H9 (cell line): ENCODE measurements at regions not wholly inside any gene's neighbourhood (a gene's known extent, or its start where the extent isn't known, plus 50 kb on each side); places are given as distances from the start of the nearest gene placed in this dataset.

Experiments used
- DNase-seq: peaks from one replicate; pipeline ENCODE4 v3.0.0-alpha.2; 2017
- H2AFZ ChIP-seq: one replicate; pipeline ENCODE4 v1.6.1; 2013; ENCODE audit warnings: mild to moderate bottlenecking, low read length, control low read depth, moderate library complexity
- H2AK5ac ChIP-seq: 2 replicates; pipeline ENCODE4 v1.6.1; 2013; ENCODE audit warnings: low read length, control low read depth, mixed read lengths; ENCODE audit not compliant: insufficient read length
- H2BK120ac ChIP-seq: one replicate; pipeline ENCODE4 v1.6.1; 2013; ENCODE audit warnings: low read depth, mild to moderate bottlenecking, low read length, control low read depth, inconsistent platforms; ENCODE audit not compliant: poor library complexity, severe bottlenecking
- H2BK12ac ChIP-seq: 2 replicates; pipeline ENCODE4 v1.6.1; 2013; ENCODE audit warnings: low read length, control low read depth, mixed read lengths, low read depth; ENCODE audit not compliant: insufficient read length
- H2BK15ac ChIP-seq: 2 replicates; pipeline ENCODE4 v1.6.1; 2013; ENCODE audit warnings: low read depth, low read length, control low read depth
- H2BK20ac ChIP-seq: one replicate; pipeline ENCODE4 v1.6.1; 2013; ENCODE audit warnings: low read depth, mild to moderate bottlenecking, low read length, control low read depth, inconsistent platforms; ENCODE audit not compliant: poor library complexity, severe bottlenecking
- H2BK5ac ChIP-seq: 2 replicates; pipeline ENCODE4 v1.6.1; 2013; ENCODE audit warnings: low read length, control low read depth, mixed read lengths; ENCODE audit not compliant: insufficient read length
- H3K14ac ChIP-seq: 2 replicates; pipeline ENCODE4 v1.6.1; 2013; ENCODE audit warnings: low read length, control low read depth; ENCODE audit not compliant: insufficient read depth
- H3K18ac ChIP-seq: 2 replicates; pipeline ENCODE4 v1.6.1; 2013; ENCODE audit warnings: low read depth, mild to moderate bottlenecking, mixed read lengths, low read length, control low read depth; ENCODE audit not compliant: insufficient read length
- H3K23ac ChIP-seq: 2 replicates; pipeline ENCODE4 v1.6.1; 2013; ENCODE audit warnings: low read length, control low read depth, mixed read lengths, low read depth; ENCODE audit not compliant: insufficient read length
- H3K23me2 ChIP-seq: 2 replicates; pipeline ENCODE4 v1.6.1; 2013; ENCODE audit warnings: low read depth, mild to moderate bottlenecking, mixed read lengths, low read length, control low read depth; ENCODE audit not compliant: insufficient read length, poor library complexity, severe bottlenecking
- H3K27ac ChIP-seq: 2 replicates; pipeline ENCODE4 v1.5.1; 2013; ENCODE audit warnings: low read length, control low read depth, mixed read lengths, low read depth; ENCODE audit not compliant: insufficient read length
- H3K27me3 ChIP-seq: 2 replicates; pipeline ENCODE4 v1.6.1; 2013; ENCODE audit warnings: low read length, control low read depth, inconsistent platforms; ENCODE audit not compliant: insufficient read depth
- H3K4ac ChIP-seq: 2 replicates; pipeline ENCODE4 v1.6.1; 2013; ENCODE audit warnings: low read depth, mild to moderate bottlenecking, control low read depth, inconsistent platforms, low read length, moderate library complexity
- H3K4me1 ChIP-seq: 2 replicates; pipeline ENCODE4 v1.6.1; 2013; ENCODE audit warnings: low read length, control low read depth, inconsistent platforms; ENCODE audit not compliant: insufficient read depth
- H3K4me2 ChIP-seq: 2 replicates; pipeline ENCODE4 v1.6.1; 2013; ENCODE audit warnings: low read length, control low read depth, mixed read lengths; ENCODE audit not compliant: insufficient read length, insufficient read depth
- H3K56ac ChIP-seq: 2 replicates; pipeline ENCODE4 v1.6.1; 2013; ENCODE audit warnings: low read depth, mild to moderate bottlenecking, mixed read lengths, low read length, control low read depth; ENCODE audit not compliant: insufficient read length
- H3K79me1 ChIP-seq: 2 replicates; pipeline ENCODE4 v1.6.1; 2013; ENCODE audit warnings: low read depth, mild to moderate bottlenecking, moderate library complexity, low read length, control low read depth, inconsistent platforms; ENCODE audit not compliant: insufficient read depth, poor library complexity, severe bottlenecking
- H3K79me2 ChIP-seq: 2 replicates; pipeline ENCODE4 v1.6.1; 2013; ENCODE audit warnings: low read length, control low read depth, inconsistent platforms; ENCODE audit not compliant: insufficient read depth
- H3K9ac ChIP-seq: 2 replicates; pipeline ENCODE4 v1.6.1; 2013; ENCODE audit warnings: low read length, control low read depth, mixed read lengths; ENCODE audit not compliant: insufficient read length; ENCODE audit errors: extremely low read depth
- H3K9me3 ChIP-seq: one replicate; pipeline ENCODE4 v1.6.1; 2013; ENCODE audit warnings: low read depth, low read length, inconsistent platforms; ENCODE audit not compliant: control insufficient read depth
- H3T11ph ChIP-seq: one replicate; pipeline ENCODE4 v1.6.1; 2013; ENCODE audit warnings: mild to moderate bottlenecking, low read length, control low read depth, inconsistent platforms
- H4K20me1 ChIP-seq: one replicate; pipeline ENCODE4 v1.6.1; 2013; ENCODE audit not compliant: control insufficient read depth, insufficient read length, insufficient read depth
- H4K5ac ChIP-seq: 2 replicates; pipeline ENCODE4 v1.6.1; 2013; ENCODE audit warnings: low read depth, mild to moderate bottlenecking, mixed read lengths, low read length, control low read depth; ENCODE audit not compliant: insufficient read length
- H4K8ac ChIP-seq: replicated peaks from 2 replicates; pipeline ENCODE4 v1.6.1; 2013; ENCODE audit warnings: low read length, control low read depth, mixed read lengths, low read depth; ENCODE audit not compliant: insufficient read length
- H4K91ac ChIP-seq: 2 replicates; pipeline ENCODE4 v1.6.1; 2013; ENCODE audit warnings: low read depth, mild to moderate bottlenecking, moderate library complexity, mixed read lengths, low read length, control low read depth; ENCODE audit not compliant: insufficient read length
- H3K27ac Mint-ChIP-seq, 3 experiments: 2 replicates in 2 of 3; 3 replicates in 1 of 3; pipeline ENCODE4 v1.8.0; 2020 to 2021; ENCODE audit warnings: mixed read lengths in 3 of 3, mild to moderate bottlenecking in 1 of 3, moderate library complexity in 1 of 3
- H3K27me3 Mint-ChIP-seq: 2 replicates; pipeline ENCODE4 v1.8.0; 2021; ENCODE audit warnings: low read depth, mild to moderate bottlenecking, moderate library complexity, mixed read lengths
- H3K36me3 Mint-ChIP-seq, 3 experiments: 2 replicates in 2 of 3; 3 replicates in 1 of 3; pipeline ENCODE4 v1.8.0; 2020 to 2021; ENCODE audit warnings: low read depth in 3 of 3, mixed read lengths in 3 of 3; ENCODE audit not compliant: insufficient read depth in 1 of 3
- H3K4me1 Mint-ChIP-seq, 2 experiments: 2 replicates each; pipeline ENCODE4 v1.8.0; 2020; ENCODE audit warnings: mixed read lengths in 2 of 2
- H3K4me3 Mint-ChIP-seq, 2 experiments: 2 replicates in 1 of 2; 3 replicates in 1 of 2; pipeline ENCODE4 v1.8.0; 2020 to 2021; ENCODE audit warnings: mild to moderate bottlenecking in 2 of 2, mixed read lengths in 2 of 2, moderate library complexity in 1 of 2
- H3K9me3 Mint-ChIP-seq, 2 experiments: 2 replicates in 1 of 2; 3 replicates in 1 of 2; pipeline ENCODE4 v1.8.0; 2020; ENCODE audit warnings: mild to moderate bottlenecking in 2 of 2, mixed read lengths in 2 of 2, moderate library complexity in 1 of 2
- CTCF ChIP-seq: fragments of 200-600 bp; sonication (generic); conservative IDR thresholded peaks from 3 replicates; pipeline ENCODE4 v1.8.0; 2021; ENCODE audit warnings: antibody characterized with exemption, mild to moderate bottlenecking
- WGBS: extraction: QIAGEN DNeasy Blood & Tissue Kit; methylation state at CpG from one replicate; pipeline ENCODE4 v1.1.7; 2013; ENCODE audit warnings: missing lambda C conversion rate, low lambda C conversion rate, mixed read lengths; ENCODE audit not compliant: insufficient read length; ENCODE audit errors: extremely low coverage; 5-methylcytosine and 5-hydroxymethylcytosine counted together

- H3K79me1 ChIP-seq: no peaks in the 10 kb centered on the region
- no peak overlapping the region for H3T11ph ChIP-seq
- H3K56ac ChIP-seq: no peak overlapping the region
- no peaks in the 10 kb centered on the region for H3K36me3 Mint-ChIP-seq
- no peak overlapping the region for H3K23ac ChIP-seq
- no peak overlapping the region for H4K91ac ChIP-seq
- no peak overlapping the region for H3K27ac ChIP-seq
- no peak overlapping the region for H2AK5ac ChIP-seq
- H4K8ac ChIP-seq: no peak overlapping the region
- H3K79me2 ChIP-seq: no peaks in the 10 kb centered on the region
- no peak overlapping the region for H3K4me2 ChIP-seq
- H2BK12ac ChIP-seq: no peak overlapping the region
- TF ChIP-seq CTCF: no peak
- no peak overlapping the region; a peak in 2 of 7 replicates for H3K27ac Mint-ChIP-seq
- no peak overlapping the region for H2BK20ac ChIP-seq
- H3K27me3 Mint-ChIP-seq: peaks cover 51% of the 10 kb centered on the region
- H3K4ac ChIP-seq: no peak overlapping the region
- H3K23me2 ChIP-seq: no peaks in the 10 kb centered on the region
- H2BK15ac ChIP-seq: no peak overlapping the region
- no peaks in the 10 kb centered on the region for H3K27me3 ChIP-seq
- H3K4me1 Mint-ChIP-seq: peaks cover 20 to 30% of the 10 kb centered on the region in 2 experiments
- no peaks in the 10 kb centered on the region for H4K20me1 ChIP-seq
- H3K9me3 Mint-ChIP-seq: no peaks in the 10 kb centered on the region
- H3K4me3 Mint-ChIP-seq: no peak overlapping the region
- DNase-seq: no peak
- no peak overlapping the region for H3K14ac ChIP-seq
- WGBS: no CpG with 5 or more reads among the region's 11 CpGs
- H4K5ac ChIP-seq: no peak overlapping the region
- H3K9me3 ChIP-seq: no peaks in the 10 kb centered on the region
- H2BK120ac ChIP-seq: no peak overlapping the region
- H2AFZ ChIP-seq: no peak overlapping the region
- peaks cover 8% of the 10 kb centered on the region; the same call in 1 of the 2 replicates for H3K4me1 ChIP-seq
- H3K18ac ChIP-seq: no peak overlapping the region
- no peak overlapping the region for H2BK5ac ChIP-seq
- no peak overlapping the region for H3K9ac ChIP-seq
Measured at GRCh38 chr5:174527916-174528540, 196.4 kb upstream of the MSX2 start.
